HCT116 (cell line): ENCODE measurements at regions not wholly inside any gene's neighbourhood (a gene's known extent, or its start where the extent isn't known, plus 50 kb on each side); places are given as distances from the start of the nearest gene placed in this dataset.

Experiments used
- ATF3 ChIP-seq: IDR thresholded peaks from 2 replicates; pipeline ENCODE4 v1.6.1; 2012
- CEBPB ChIP-seq: IDR thresholded peaks from 2 replicates; pipeline ENCODE4 v1.6.1; 2012; ENCODE audit warnings: low read depth
- CTCF ChIP-seq, 3 experiments: fragments of 200-600 bp in 1 of 3; sonication (generic) in 1 of 3; IDR thresholded peaks in 2 of 3; conservative IDR thresholded peaks in 1 of 3; 2 replicates each; pipeline ENCODE4 v1.5.1; 2012 to 2017; ENCODE audit warnings: low read depth in 2 of 3, low read length in 2 of 3, antibody characterized with exemption in 1 of 3, borderline replicate concordance in 1 of 3, control low read depth in 1 of 3, mild to moderate bottlenecking in 1 of 3, mixed read lengths in 1 of 3, mixed run types in 1 of 3, moderate library complexity in 1 of 3; ENCODE audit not compliant: insufficient read depth in 1 of 3
- EGR1 ChIP-seq: IDR thresholded peaks from 2 replicates; pipeline ENCODE4 v1.6.1; 2012; ENCODE audit warnings: low read depth
- EZH2 ChIP-seq: fragments of 200-600 bp; sonication (generic); IDR thresholded peaks from 2 replicates; pipeline ENCODE4 v1.6.1; 2017; ENCODE audit warnings: antibody characterized with exemption, mixed run types
- EZH2phosphoT487 ChIP-seq: fragments of 200-600 bp; IDR thresholded peaks from 2 replicates; pipeline ENCODE4 v1.6.1; 2018; ENCODE audit warnings: antibody characterized with exemption, borderline replicate concordance
- JUND ChIP-seq: IDR thresholded peaks from 2 replicates; pipeline ENCODE4 v1.6.1; 2012
- MAX ChIP-seq: IDR thresholded peaks from 2 replicates; pipeline ENCODE4 v1.6.1; 2012
- POLR2A ChIP-seq: IDR thresholded peaks from 2 replicates; pipeline ENCODE4 v1.7.0; 2011; ENCODE audit warnings: borderline replicate concordance; ENCODE audit not compliant: insufficient read depth, insufficient read length; ENCODE audit errors: extremely low read depth
- YY1 ChIP-seq: IDR thresholded peaks from 2 replicates; pipeline ENCODE4 v1.6.1; 2011; ENCODE audit warnings: low read length, low read depth, moderate library complexity, mild to moderate bottlenecking; ENCODE audit not compliant: insufficient replicate concordance; ENCODE audit errors: extremely low read depth

GRCh38 chrX:19190902-19191301 is 68.6 kb upstream of the ADGRG2 start:
- TF ChIP-seq YY1 (no peak), POLR2A (no peak), EZH2 (no peak), CTCF (IDR thresholded peaks at IDR 0.05 in 2 of 3, conservative IDR thresholded peaks at IDR 0.05 in 1 of 3; ENCODE audit: borderline replicate concordance in 1 of 3, insufficient read depth in 1 of 3, low read depth in 2 of 3, low read length in 2 of 3) (no peak), ATF3 (no peak), JUND (no peak), CEBPB (no peak), EZH2phosphoT487 (no peak), EGR1 (no peak), MAX (no peak)
